Endothelial cell of umbilical vein (primary cell): ENCODE measurements at regions not wholly inside any gene's neighbourhood (a gene's known extent, or its start where the extent isn't known, plus 50 kb on each side); places are given as distances from the start of the nearest gene placed in this dataset.

Experiments used
- BruUV-seq: library from RNA; stranded (reverse); fragments of 400-500 nt; replicated peaks from 2 replicates; lab custom pipeline; 2021; lab: Mats Ljungman, UMichigan
- CTCF ChIA-PET: fragments of 300-600, 350-600 bp; sonication (Branson Sonifier 250); formaldehyde crosslinking; loops from one replicate; lab custom pipeline; 2021; ENCODE audit warnings: antibody characterized with exemption, inconsistent platforms; lab: Charles Lee
- POLR2A ChIA-PET: fragments of 300-600, 350-600 bp; sonication (Branson Sonifier 250); formaldehyde crosslinking; loops from one replicate; lab custom pipeline; 2021; ENCODE audit warnings: antibody characterized with exemption, inconsistent platforms; lab: Charles Lee
- DNase-seq: peaks from one replicate; pipeline ENCODE4 v3.0.0-alpha.2; 2011; ENCODE audit warnings: low read depth, low spot score
- FAIRE-seq: peaks from 2 replicates; lab custom pipeline; 2011; peaks lifted over from hg19 to GRCh38; lab: Jason Lieb, UNC
- H2AFZ ChIP-seq: 2 replicates; pipeline ENCODE4 v1.6.0; 2012; ENCODE audit warnings: low read depth, low read length, control low read depth, inconsistent platforms
- H3K27ac ChIP-seq: 2 replicates; pipeline ENCODE4 v1.5.1; 2011; ENCODE audit warnings: low read depth, mild to moderate bottlenecking, control low read depth, low read length, moderate library complexity; ENCODE audit not compliant: insufficient read depth
- H3K27me3 ChIP-seq, 2 experiments: 2 replicates each; pipeline versions ENCODE4 v1.6.0 to v1.6.1; 2011; ENCODE audit warnings: low read length in 2 of 2, mixed read lengths in 1 of 2; ENCODE audit not compliant: control insufficient read depth in 2 of 2, insufficient read depth in 2 of 2
- H3K36me3 ChIP-seq, 2 experiments: 2 replicates in 1 of 2; 3 replicates in 1 of 2; pipeline ENCODE4 v1.5.1; 2011; ENCODE audit warnings: low read length in 2 of 2, mild to moderate bottlenecking in 1 of 2, moderate library complexity in 1 of 2; ENCODE audit not compliant: control insufficient read depth in 2 of 2, insufficient read depth in 2 of 2; ENCODE audit errors: extremely low read depth in 1 of 2
- H3K4me1 ChIP-seq: 3 replicates; pipeline ENCODE4 v1.5.1; 2011; ENCODE audit warnings: mild to moderate bottlenecking, low read length; ENCODE audit not compliant: control insufficient read depth, insufficient read depth; ENCODE audit errors: extremely low read depth
- H3K4me2 ChIP-seq: 2 replicates; pipeline ENCODE4 v1.6.1; 2011; ENCODE audit warnings: low read length, control low read depth, mixed read lengths; ENCODE audit not compliant: insufficient read depth
- H3K4me3 ChIP-seq, 3 experiments: fragments of 200-600 bp in 1 of 3; sonication (generic), shearing (Covaris generic) in 1 of 3; replicated peaks in 1 of 3; 2 replicates each; pipeline ENCODE4 v1.5.1; 2011 to 2016; ENCODE audit warnings: control low read depth in 3 of 3, low read length in 3 of 3, mild to moderate bottlenecking in 2 of 3, inconsistent platforms in 1 of 3, low read depth in 1 of 3, moderate library complexity in 1 of 3; ENCODE audit not compliant: insufficient read depth in 1 of 3
- H3K79me2 ChIP-seq: 2 replicates; pipeline ENCODE4 v1.6.0; 2012; ENCODE audit warnings: low read length, inconsistent platforms; ENCODE audit not compliant: control insufficient read depth, insufficient read depth
- H3K9ac ChIP-seq: replicated peaks from 2 replicates; pipeline ENCODE3; 2011; ENCODE audit warnings: low read length, control low read depth; ENCODE audit not compliant: insufficient read depth; ENCODE audit errors: extremely low read depth
- H3K9me1 ChIP-seq: replicated peaks from 3 replicates; pipeline ENCODE4 v1.6.0; 2011; ENCODE audit warnings: mild to moderate bottlenecking, low read length; ENCODE audit not compliant: control insufficient read depth, insufficient read depth; ENCODE audit errors: extremely low read depth
- H3K9me3 ChIP-seq: replicated peaks from 2 replicates; pipeline ENCODE4 v1.5.1; 2012; ENCODE audit warnings: low read length, inconsistent platforms; ENCODE audit not compliant: control insufficient read depth, insufficient read depth
- H4K20me1 ChIP-seq: replicated peaks from 2 replicates; pipeline ENCODE3; 2011; ENCODE audit warnings: mild to moderate bottlenecking, low read length; ENCODE audit not compliant: control insufficient read depth, insufficient read depth; ENCODE audit errors: extremely low read depth
- EZH2 ChIP-seq: IDR thresholded peaks from 2 replicates; pipeline ENCODE4 v1.6.1; 2012; ENCODE audit warnings: borderline replicate concordance, low read depth, mild to moderate bottlenecking, moderate library complexity, low read length, inconsistent platforms; ENCODE audit not compliant: severe bottlenecking
- FOS ChIP-seq: IDR thresholded peaks from 2 replicates; pipeline ENCODE4 v1.6.1; 2011; ENCODE audit warnings: mild to moderate bottlenecking, low read length, moderate library complexity, borderline replicate concordance; ENCODE audit not compliant: insufficient read depth
- GATA2 ChIP-seq: IDR thresholded peaks from 2 replicates; pipeline ENCODE4 v1.7.0; 2011; ENCODE audit warnings: low read depth, mild to moderate bottlenecking, moderate library complexity, mixed read lengths, low read length; ENCODE audit not compliant: insufficient read length, insufficient read depth
- JUN ChIP-seq: IDR thresholded peaks from 2 replicates; pipeline ENCODE4 v1.6.1; 2011; ENCODE audit warnings: borderline replicate concordance, low read depth; ENCODE audit not compliant: insufficient read length, insufficient read depth
- MAX ChIP-seq: IDR thresholded peaks from 2 replicates; pipeline ENCODE4 v1.6.1; 2011; ENCODE audit not compliant: insufficient read depth, insufficient read length
- MYC ChIP-seq: IDR thresholded peaks from one replicate; pipeline ENCODE4 v1.6.1; 2011; ENCODE audit warnings: mild to moderate bottlenecking, low read depth, low read length
- POLR2A ChIP-seq: IDR thresholded peaks from 2 replicates; pipeline ENCODE4 v1.6.1; 2012; ENCODE audit warnings: low read depth, mild to moderate bottlenecking, control low read depth, low read length
- POLR2AphosphoS5 ChIP-seq: IDR thresholded peaks from 2 replicates; pipeline ENCODE4 v1.6.1; 2012; ENCODE audit warnings: low read depth, mild to moderate bottlenecking, control low read depth, low read length, moderate library complexity; ENCODE audit not compliant: insufficient read depth
- dilution Hi-C: fragments of 300-500 bp; cut with MboI; formaldehyde crosslinking; loops from one replicate; pipeline ENCODE4 v1.15.0; 2019; ENCODE audit warnings: low sequenced_read_pairs; ENCODE audit not compliant: extremely low pct_ligation_motif_present
- intact Hi-C: fragments of 100-400 bp; cut with micrococcal nuclease; formaldehyde crosslinking; loops from one replicate; pipeline ENCODE4 v1.10.0; 2022
- TF ChIP-seq, protein P1 (sequence below), 2 donors: IDR thresholded peaks; 1 replicate in 1 of 2; 2 replicates in 1 of 2; pipeline ENCODE4 v1.5.1; 2011; ENCODE audit warnings: low read length in 2 of 2, mild to moderate bottlenecking in 2 of 2, moderate library complexity in 2 of 2, control low read depth in 1 of 2, inconsistent platforms in 1 of 2, low read depth in 1 of 2; ENCODE audit not compliant: insufficient read depth in 1 of 2; ENCODE audit errors: extremely low read depth in 1 of 2

DNA sequence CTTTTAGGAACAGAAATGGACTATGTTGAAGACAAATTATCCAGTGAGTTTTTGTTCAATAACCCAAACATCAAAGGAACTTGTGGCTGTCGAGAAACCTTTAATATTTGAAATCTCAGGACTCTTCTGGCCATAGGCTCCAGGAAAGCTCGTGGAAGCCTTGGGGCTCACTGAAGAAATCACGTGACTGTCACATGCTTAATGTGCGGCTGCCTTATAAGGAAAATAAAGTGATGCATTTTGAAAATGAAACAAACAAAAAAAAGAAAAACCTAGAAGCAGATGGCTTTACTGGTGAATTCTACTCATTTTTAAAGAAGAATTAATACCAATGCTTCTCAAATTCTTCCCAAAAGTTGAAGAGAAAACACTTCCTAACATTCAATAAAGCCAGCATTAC lies 228.4 kb upstream of the RAB4A start:
- Histone ChIP-seq H3K4me3 (no peak overlapping the region), H3K36me3 (no peaks in the 10 kb centered on the region), H3K9me3 (no peaks in the 10 kb centered on the region), H4K20me1 (no peaks in the 10 kb centered on the region), H3K4me1 (no peaks in the 10 kb centered on the region), H3K27me3 (peaks cover 2 to 6% of the 10 kb centered on the region in 2 experiments), H3K9ac (no peak overlapping the region), H3K9me1 (no peaks in the 10 kb centered on the region), H3K79me2 (no peaks in the 10 kb centered on the region), H3K4me2 (no peak overlapping the region), H2AFZ (no peak overlapping the region), H3K27ac (no peak overlapping the region)
- TF ChIP-seq, protein P1, sequence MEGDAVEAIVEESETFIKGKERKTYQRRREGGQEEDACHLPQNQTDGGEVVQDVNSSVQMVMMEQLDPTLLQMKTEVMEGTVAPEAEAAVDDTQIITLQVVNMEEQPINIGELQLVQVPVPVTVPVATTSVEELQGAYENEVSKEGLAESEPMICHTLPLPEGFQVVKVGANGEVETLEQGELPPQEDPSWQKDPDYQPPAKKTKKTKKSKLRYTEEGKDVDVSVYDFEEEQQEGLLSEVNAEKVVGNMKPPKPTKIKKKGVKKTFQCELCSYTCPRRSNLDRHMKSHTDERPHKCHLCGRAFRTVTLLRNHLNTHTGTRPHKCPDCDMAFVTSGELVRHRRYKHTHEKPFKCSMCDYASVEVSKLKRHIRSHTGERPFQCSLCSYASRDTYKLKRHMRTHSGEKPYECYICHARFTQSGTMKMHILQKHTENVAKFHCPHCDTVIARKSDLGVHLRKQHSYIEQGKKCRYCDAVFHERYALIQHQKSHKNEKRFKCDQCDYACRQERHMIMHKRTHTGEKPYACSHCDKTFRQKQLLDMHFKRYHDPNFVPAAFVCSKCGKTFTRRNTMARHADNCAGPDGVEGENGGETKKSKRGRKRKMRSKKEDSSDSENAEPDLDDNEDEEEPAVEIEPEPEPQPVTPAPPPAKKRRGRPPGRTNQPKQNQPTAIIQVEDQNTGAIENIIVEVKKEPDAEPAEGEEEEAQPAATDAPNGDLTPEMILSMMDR (IDR thresholded peaks at IDR 0.05; ENCODE audit: extremely low read depth in 1 of 2, insufficient read depth in 1 of 2, low read depth in 1 of 2, low read length in 2 of 2) = no peak
- TF ChIP-seq JUN (no peak), FOS (no peak)
- ChIA-PET CTCF (no interaction called here), POLR2A (no interaction called here)
- intact Hi-C loops (no loop called here), dilution Hi-C loops (no loop called here)
- no peak for FAIRE-seq
- no peak for DNase-seq
- no TSS peak for BruUV-seq

DNA sequence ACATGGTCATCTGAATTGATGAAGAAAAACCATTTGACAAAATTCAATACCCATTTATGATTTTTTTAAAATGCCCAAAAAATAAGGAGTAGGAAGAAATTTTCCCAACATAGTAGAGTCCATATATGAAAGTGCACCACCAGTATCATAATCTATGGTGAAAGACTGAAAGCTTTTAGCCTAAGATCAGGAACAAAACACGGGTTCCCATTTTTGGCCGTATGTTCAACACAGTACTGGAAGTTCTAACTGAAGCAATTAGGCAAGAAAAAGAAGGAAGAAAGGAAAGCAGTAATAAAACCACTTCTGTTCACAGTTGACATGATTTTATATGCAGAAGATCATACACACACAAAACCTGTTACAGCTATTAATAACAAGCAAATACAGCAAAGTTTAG lies 227.8 kb upstream of the RAB4A start:
- H3K4me2 ChIP-seq = no peak overlapping the region
- POLR2A ChIA-PET = no interaction called here
- no peak overlapping the region for H2AFZ ChIP-seq
- no TSS peak for BruUV-seq
- CTCF ChIA-PET = interaction anchor here (1.6 kb wide), 1 partner anchor 8 kb away, joined by 4 read pairs; no protein-coding TSS in a partner anchor
- TF ChIP-seq JUN (no peak), POLR2AphosphoS5 (no peak), MYC (no peak), EZH2 (no peak), POLR2A (no peak), MAX (no peak), GATA2 (no peak), FOS (no peak)
- TF ChIP-seq, protein P1 (IDR thresholded peaks at IDR 0.05; ENCODE audit: extremely low read depth in 1 of 2, insufficient read depth in 1 of 2, low read depth in 1 of 2, low read length in 2 of 2) = no peak
- H3K27me3 ChIP-seq = peaks cover 2 to 5% of the 10 kb centered on the region in 2 experiments
- H3K9me3 ChIP-seq = no peaks in the 10 kb centered on the region
- H3K27ac ChIP-seq = no peak overlapping the region
- no peaks in the 10 kb centered on the region for H3K36me3 ChIP-seq
- no peak overlapping the region for H3K9ac ChIP-seq
- no peak overlapping the region for H3K4me3 ChIP-seq
- DNase-seq (no peak), FAIRE-seq (no peak)
- no peaks in the 10 kb centered on the region for H3K79me2 ChIP-seq
- H3K9me1 ChIP-seq = no peaks in the 10 kb centered on the region
- dilution Hi-C loops (no loop called here), intact Hi-C loops (no loop called here)
- H3K4me1 ChIP-seq = no peaks in the 10 kb centered on the region
- no peaks in the 10 kb centered on the region for H4K20me1 ChIP-seq
